Nephron progenitor cell (in vitro differentiated cells): ENCODE measurements at regions not wholly inside any gene's neighbourhood (a gene's known extent, or its start where the extent isn't known, plus 50 kb on each side); places are given as distances from the start of the nearest gene placed in this dataset.
"Not testable (repeated sequence)": the region's sequence is repeated elsewhere in the genome, so short reads cannot be mapped to it uniquely, and the experiment has no call there.

Experiments
- DNase-seq: peaks from one replicate; pipeline ENCODE4 v3.0.0; 2021
- H3K27ac Mint-ChIP-seq: 2 replicates; pipeline ENCODE4 v1.8.0; 2021; ENCODE audit warnings: mild to moderate bottlenecking, moderate library complexity, mixed read lengths
- H3K27me3 Mint-ChIP-seq: 2 replicates; pipeline ENCODE4 v1.8.0; 2021; ENCODE audit warnings: mild to moderate bottlenecking, low read depth, mixed read lengths; ENCODE audit not compliant: poor library complexity
- H3K36me3 Mint-ChIP-seq: 2 replicates; pipeline ENCODE4 v1.8.0; 2021; ENCODE audit warnings: low read depth, mixed read lengths
- H3K4me1 Mint-ChIP-seq: 2 replicates; pipeline ENCODE4 v1.8.0; 2021; ENCODE audit warnings: mixed read lengths
- H3K4me3 Mint-ChIP-seq: 2 replicates; pipeline ENCODE4 v1.8.0; 2021; ENCODE audit warnings: mild to moderate bottlenecking, moderate library complexity, mixed read lengths
- H3K9me3 Mint-ChIP-seq: 2 replicates; pipeline ENCODE4 v1.8.0; 2021; ENCODE audit warnings: mild to moderate bottlenecking, moderate library complexity, mixed read lengths
- TF ChIP-seq, protein P1 (sequence below): fragments of 200-600 bp; sonication (generic); IDR thresholded peaks from 2 replicates; pipeline ENCODE4 v1.5.0; 2021; ENCODE audit warnings: antibody characterized with exemption

DNA sequence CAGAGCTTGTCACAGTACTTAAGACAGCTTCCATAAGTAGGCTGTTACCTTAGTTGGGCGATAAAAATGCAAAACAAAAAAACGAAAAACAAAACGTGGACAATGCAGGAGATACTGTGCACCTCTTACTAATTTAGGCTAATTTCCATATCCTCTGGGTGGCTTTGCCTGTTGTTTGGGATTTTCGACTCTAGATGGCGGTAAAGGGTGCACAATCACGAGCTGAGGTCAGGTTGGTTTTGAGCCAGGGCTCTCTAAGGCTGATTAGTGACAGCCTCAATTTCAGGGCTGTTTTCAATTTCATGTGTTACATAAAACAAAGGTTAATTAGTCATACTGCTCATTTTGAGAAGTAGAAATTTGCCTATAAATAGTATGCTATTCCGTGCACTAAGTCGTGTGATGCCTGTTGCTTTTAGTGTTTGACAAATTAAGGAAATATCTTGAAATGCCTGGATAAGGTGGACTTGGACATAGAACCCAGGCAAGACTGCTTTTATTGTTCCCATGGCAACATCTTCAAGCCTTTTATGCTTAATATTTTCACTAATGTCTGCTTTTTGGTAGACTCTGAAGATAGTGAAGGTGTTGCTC is 493.1 kb downstream of the SOCS6 start:
- peak; percentile 70 for DNase-seq
- H3K27me3 Mint-ChIP-seq = peaks cover 17% of the 10 kb centered on the region
- H3K4me1 Mint-ChIP-seq = peaks cover 5% of the 10 kb centered on the region
- TF ChIP-seq, protein P1, sequence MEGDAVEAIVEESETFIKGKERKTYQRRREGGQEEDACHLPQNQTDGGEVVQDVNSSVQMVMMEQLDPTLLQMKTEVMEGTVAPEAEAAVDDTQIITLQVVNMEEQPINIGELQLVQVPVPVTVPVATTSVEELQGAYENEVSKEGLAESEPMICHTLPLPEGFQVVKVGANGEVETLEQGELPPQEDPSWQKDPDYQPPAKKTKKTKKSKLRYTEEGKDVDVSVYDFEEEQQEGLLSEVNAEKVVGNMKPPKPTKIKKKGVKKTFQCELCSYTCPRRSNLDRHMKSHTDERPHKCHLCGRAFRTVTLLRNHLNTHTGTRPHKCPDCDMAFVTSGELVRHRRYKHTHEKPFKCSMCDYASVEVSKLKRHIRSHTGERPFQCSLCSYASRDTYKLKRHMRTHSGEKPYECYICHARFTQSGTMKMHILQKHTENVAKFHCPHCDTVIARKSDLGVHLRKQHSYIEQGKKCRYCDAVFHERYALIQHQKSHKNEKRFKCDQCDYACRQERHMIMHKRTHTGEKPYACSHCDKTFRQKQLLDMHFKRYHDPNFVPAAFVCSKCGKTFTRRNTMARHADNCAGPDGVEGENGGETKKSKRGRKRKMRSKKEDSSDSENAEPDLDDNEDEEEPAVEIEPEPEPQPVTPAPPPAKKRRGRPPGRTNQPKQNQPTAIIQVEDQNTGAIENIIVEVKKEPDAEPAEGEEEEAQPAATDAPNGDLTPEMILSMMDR = peak; percentile 71
- H3K36me3 Mint-ChIP-seq = no peaks in the 10 kb centered on the region
- H3K9me3 Mint-ChIP-seq = peaks cover 4% of the 10 kb centered on the region
- H3K4me3 Mint-ChIP-seq = no peak overlapping the region
- H3K27ac Mint-ChIP-seq = no peak overlapping the region

DNA sequence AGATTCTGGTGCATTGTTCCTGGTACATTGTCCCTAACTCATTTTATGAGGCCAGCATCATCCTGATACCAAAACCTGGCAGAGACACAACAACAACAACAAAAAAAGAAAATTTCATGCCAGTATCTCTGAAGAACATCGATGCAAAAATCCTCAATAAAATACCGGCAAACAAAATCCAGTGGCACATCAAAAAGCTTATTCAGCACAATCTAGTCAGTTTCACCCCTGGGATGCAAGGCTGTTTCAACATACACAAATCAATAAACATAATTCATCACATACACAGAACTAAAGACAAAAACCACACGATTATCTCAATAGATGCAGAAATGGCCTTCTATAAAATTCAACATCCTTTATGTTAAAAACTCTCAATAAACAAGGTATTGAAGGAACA is 477.4 kb downstream of the SOCS6 start:
- not testable (repeated sequence) for H3K4me1 Mint-ChIP-seq, H3K36me3 Mint-ChIP-seq, H3K4me3 Mint-ChIP-seq, H3K27me3 Mint-ChIP-seq, H3K27ac Mint-ChIP-seq, DNase-seq
- H3K9me3 Mint-ChIP-seq = peaks cover 16% of the 10 kb centered on the region

DNA sequence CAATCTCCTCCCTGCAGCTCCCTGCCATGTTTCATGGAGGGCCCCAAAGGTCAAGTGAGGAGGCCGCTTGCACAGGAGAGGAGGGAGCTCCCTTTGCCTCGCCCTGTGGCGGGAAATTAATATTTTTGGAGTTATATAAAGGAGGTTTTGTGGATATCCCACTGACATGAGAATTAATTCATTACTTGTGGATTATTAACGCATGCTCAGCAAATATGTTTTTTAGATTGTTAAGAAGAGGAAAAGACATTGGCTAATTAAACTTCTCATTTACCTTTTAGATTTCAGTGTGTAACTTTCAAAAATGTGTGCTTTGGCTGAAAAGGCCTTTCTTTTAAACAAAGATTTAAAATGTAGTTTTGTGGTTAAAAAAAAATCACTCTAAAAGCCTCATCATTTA is 474.0 kb downstream of the SOCS6 start:
- no peak for DNase-seq
- peaks cover 4% of the 10 kb centered on the region for H3K27me3 Mint-ChIP-seq
- TF ChIP-seq, protein P1 = no peak
- H3K36me3 Mint-ChIP-seq = no peaks in the 10 kb centered on the region
- H3K27ac Mint-ChIP-seq = no peak overlapping the region
- no peaks in the 10 kb centered on the region for H3K4me1 Mint-ChIP-seq
- no peak overlapping the region for H3K4me3 Mint-ChIP-seq
- peaks cover 7% of the 10 kb centered on the region for H3K9me3 Mint-ChIP-seq

DNA sequence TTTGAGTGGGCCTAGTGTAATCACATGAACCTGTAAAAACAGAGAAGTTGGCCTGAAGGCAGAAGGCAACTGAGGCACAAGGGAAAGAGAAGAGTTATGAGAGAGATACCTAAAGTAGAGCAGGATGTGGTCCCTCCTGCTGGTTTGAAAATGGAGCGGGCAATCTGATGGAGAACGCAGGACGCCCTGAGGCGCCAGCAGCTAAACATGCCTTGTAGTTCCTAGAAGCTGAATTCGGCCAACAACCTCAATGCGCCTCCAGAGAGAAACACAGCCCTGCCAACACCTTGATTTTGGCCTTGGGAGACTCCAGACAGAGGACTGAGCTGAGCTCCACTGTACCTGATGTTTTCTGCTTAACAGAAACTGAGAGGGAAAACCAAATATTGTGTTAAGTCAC is 469.9 kb downstream of the SOCS6 start:
- Mint-ChIP-seq H3K4me3 (no peak overlapping the region), H3K27ac (no peak overlapping the region), H3K36me3 (no peaks in the 10 kb centered on the region), H3K27me3 (no peaks in the 10 kb centered on the region), H3K4me1 (no peaks in the 10 kb centered on the region), H3K9me3 (no peaks in the 10 kb centered on the region)
- TF ChIP-seq, protein P1 = no peak
- no peak for DNase-seq

DNA sequence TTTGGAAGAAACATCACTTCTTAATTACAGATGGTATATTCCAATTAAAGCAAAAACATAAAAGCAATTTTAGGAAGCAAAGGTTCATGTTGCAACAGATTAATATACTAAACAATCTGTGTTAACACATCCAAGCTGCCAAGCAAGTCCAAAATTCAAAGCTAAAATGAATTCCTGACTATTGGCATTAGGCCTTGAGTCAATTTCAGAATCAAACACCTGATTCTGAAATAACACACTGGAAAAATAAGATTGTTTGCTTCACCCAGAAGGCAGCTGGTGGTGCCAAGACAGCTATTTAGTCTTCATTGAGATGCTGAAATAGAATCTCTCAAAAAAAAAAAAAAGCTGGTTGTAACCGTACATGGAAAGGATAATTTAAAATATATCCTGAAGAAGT is 465.6 kb downstream of the SOCS6 start:
- DNase-seq = no peak
- H3K9me3 Mint-ChIP-seq = peaks cover 8% of the 10 kb centered on the region
- H3K4me1 Mint-ChIP-seq = peaks cover 4% of the 10 kb centered on the region
- TF ChIP-seq, protein P1 = no peak
- H3K27ac Mint-ChIP-seq = no peak overlapping the region
- H3K27me3 Mint-ChIP-seq = no peaks in the 10 kb centered on the region
- no peak overlapping the region for H3K4me3 Mint-ChIP-seq
- H3K36me3 Mint-ChIP-seq = peaks cover 9% of the 10 kb centered on the region

DNA sequence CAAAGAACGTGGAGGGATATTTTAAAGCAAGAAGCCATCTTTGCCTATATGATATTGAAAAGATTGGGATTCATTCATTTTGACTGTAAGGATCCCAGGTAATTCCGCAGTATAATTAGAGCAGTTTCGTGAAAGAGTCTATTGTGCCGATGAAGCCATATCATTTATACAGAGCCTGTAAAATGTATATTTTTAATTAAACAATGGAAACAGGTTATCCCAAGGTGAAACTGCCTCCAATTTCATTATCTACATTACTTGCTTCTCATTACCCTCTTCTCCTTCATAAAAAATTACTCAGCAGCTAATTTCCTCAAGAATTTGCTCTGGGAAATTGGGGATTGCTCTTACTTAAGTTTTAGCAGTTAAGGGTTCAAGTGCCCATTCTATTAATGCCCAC is 444.1 kb downstream of the SOCS6 start:
- no peaks in the 10 kb centered on the region for H3K4me1 Mint-ChIP-seq
- no peak overlapping the region for H3K27ac Mint-ChIP-seq
- H3K27me3 Mint-ChIP-seq = no peaks in the 10 kb centered on the region
- no peaks in the 10 kb centered on the region for H3K36me3 Mint-ChIP-seq
- H3K4me3 Mint-ChIP-seq = no peak overlapping the region
- TF ChIP-seq, protein P1 = no peak
- no peak for DNase-seq
- peaks cover 34% of the 10 kb centered on the region for H3K9me3 Mint-ChIP-seq
